H1 (cell line): ENCODE measurements at regions not wholly inside any gene's neighbourhood (a gene's known extent, or its start where the extent isn't known, plus 50 kb on each side); places are given as distances from the start of the nearest gene placed in this dataset.

Source experiments
- CTCF ChIA-PET: fragments of 300-600 bp; sonication (Branson Sonifier 250); formaldehyde crosslinking; loops from one replicate; lab custom pipeline; 2021; ENCODE audit not compliant: partially characterized antibody; lab: Charles Lee
- POLR2A ChIA-PET: fragments of 300-600 bp; sonication (Branson Sonifier 250); formaldehyde crosslinking; loops from one replicate; lab custom pipeline; 2021; ENCODE audit warnings: inconsistent platforms; ENCODE audit not compliant: partially characterized antibody; lab: Charles Lee
- DNase-seq, 2 experiments: peaks; one replicate each; pipeline versions ENCODE4 v3.0.0 to v3.0.0-alpha.2; 2010 to 2022; ENCODE audit warnings: low spot score in 2 of 2, low read depth in 1 of 2, mixed read lengths in 1 of 2
- FAIRE-seq: peaks from 2 replicates; lab custom pipeline; 2011; peaks lifted over from hg19 to GRCh38; lab: Jason Lieb, UNC
- H2AFZ ChIP-seq: 2 replicates; pipeline ENCODE4 v1.8.1; 2012; ENCODE audit warnings: low read length, inconsistent platforms
- H2AK5ac ChIP-seq: 2 replicates; pipeline ENCODE4 v1.6.1; 2013; ENCODE audit warnings: low read depth, low read length
- H2BK120ac ChIP-seq: replicated peaks from 2 replicates; pipeline ENCODE3; 2013; ENCODE audit warnings: low read depth, low read length, inconsistent platforms
- H2BK12ac ChIP-seq: 2 replicates; pipeline ENCODE4 v1.6.1; 2013; ENCODE audit warnings: low read depth, low read length
- H2BK15ac ChIP-seq: 2 replicates; pipeline ENCODE4 v1.6.1; 2013; ENCODE audit warnings: low read length
- H2BK20ac ChIP-seq: 2 replicates; pipeline ENCODE4 v1.6.1; 2013; ENCODE audit warnings: low read length
- H2BK5ac ChIP-seq: 2 replicates; pipeline ENCODE4 v1.6.1; 2013; ENCODE audit warnings: low read depth, low read length
- H3K14ac ChIP-seq: 2 replicates; pipeline ENCODE4 v1.6.1; 2013; ENCODE audit warnings: inconsistent platforms; ENCODE audit not compliant: insufficient read length
- H3K18ac ChIP-seq: 2 replicates; pipeline ENCODE4 v1.6.1; 2013; ENCODE audit warnings: low read length; ENCODE audit errors: extremely low read depth
- H3K23ac ChIP-seq: 2 replicates; pipeline ENCODE4 v1.6.1; 2013; ENCODE audit warnings: inconsistent platforms; ENCODE audit not compliant: insufficient read length
- H3K23me2 ChIP-seq: 2 replicates; pipeline ENCODE4 v1.6.1; 2013; ENCODE audit warnings: low read depth, low read length
- H3K27ac ChIP-seq: 2 replicates; pipeline ENCODE4 v1.6.1; 2011; ENCODE audit warnings: low read depth, low read length, inconsistent platforms
- H3K27me3 ChIP-seq, 4 experiments: replicated peaks in 1 of 4; 1 replicate in 1 of 4; 2 replicates in 3 of 4; pipeline versions ENCODE4 v1.6.1 to v1.8.1; 2011 to 2013; ENCODE audit warnings: low read length in 3 of 4, mild to moderate bottlenecking in 3 of 4, inconsistent platforms in 2 of 4, mixed read lengths in 2 of 4, moderate library complexity in 1 of 4; ENCODE audit not compliant: control insufficient read depth in 3 of 4, insufficient read depth in 3 of 4; ENCODE audit errors: extremely low read depth in 1 of 4
- H3K36me3 ChIP-seq, 4 experiments: 2 replicates each; pipeline versions ENCODE4 v1.6.1 to v1.8.1; 2011 to 2013; ENCODE audit warnings: mild to moderate bottlenecking in 4 of 4, low read length in 3 of 4, moderate library complexity in 2 of 4, control low read depth in 1 of 4, inconsistent platforms in 1 of 4; ENCODE audit not compliant: insufficient read depth in 4 of 4, control insufficient read depth in 2 of 4
- H3K4ac ChIP-seq: replicated peaks from 2 replicates; pipeline ENCODE3; 2013; ENCODE audit warnings: low read length, low read depth, mixed read lengths, inconsistent platforms; ENCODE audit not compliant: insufficient read length
- H3K4me1 ChIP-seq, 4 experiments: replicated peaks in 1 of 4; 1 replicate in 1 of 4; 2 replicates in 3 of 4; pipeline versions ENCODE4 v1.6.1 to v1.8.1; 2011 to 2013; ENCODE audit warnings: low read length in 3 of 4, inconsistent platforms in 2 of 4, mixed read lengths in 1 of 4; ENCODE audit not compliant: insufficient read depth in 4 of 4, control insufficient read depth in 3 of 4
- H3K4me2 ChIP-seq, 2 experiments: 2 replicates each; pipeline versions ENCODE4 v1.6.1 to v1.8.1; 2011 to 2013; ENCODE audit warnings: low read depth in 2 of 2, low read length in 2 of 2, control low read depth in 1 of 2, inconsistent platforms in 1 of 2, mild to moderate bottlenecking in 1 of 2; ENCODE audit not compliant: insufficient read depth in 1 of 2
- H3K4me3 ChIP-seq, 4 experiments: fragments of 200-600, 300-600 bp in 1 of 4; sonication (generic), shearing (Covaris generic), sonication (Bioruptor Twin) in 1 of 4; 2 replicates each; pipeline versions ENCODE4 v1.5.1 to v1.8.1; 2011 to 2016; ENCODE audit warnings: low read length in 4 of 4, low read depth in 3 of 4, control low read depth in 2 of 4, inconsistent platforms in 2 of 4, mild to moderate bottlenecking in 2 of 4, mixed read lengths in 1 of 4, moderate library complexity in 1 of 4; ENCODE audit not compliant: insufficient read depth in 2 of 4; ENCODE audit errors: extremely low read depth in 1 of 4
- H3K56ac ChIP-seq: replicated peaks from 2 replicates; pipeline ENCODE3; 2013; ENCODE audit warnings: low read depth, mild to moderate bottlenecking, mixed read lengths, low read length, inconsistent platforms; ENCODE audit not compliant: insufficient read length
- H3K79me1 ChIP-seq: 2 replicates; pipeline ENCODE4 v1.6.1; 2013; ENCODE audit warnings: low read depth, low read length, control low read depth
- H3K79me2 ChIP-seq, 2 experiments: 2 replicates each; pipeline versions ENCODE4 v1.6.1 to v1.8.1; 2012 to 2013; ENCODE audit warnings: low read length in 2 of 2, mild to moderate bottlenecking in 2 of 2, inconsistent platforms in 1 of 2; ENCODE audit not compliant: insufficient read depth in 2 of 2, control insufficient read depth in 1 of 2
- H3K9ac ChIP-seq, 4 experiments: replicated peaks in 1 of 4; 1 replicate in 1 of 4; 2 replicates in 3 of 4; pipeline versions ENCODE4 v1.6.1 to v1.8.1; 2011 to 2013; ENCODE audit warnings: low read depth in 3 of 4, low read length in 3 of 4, control low read depth in 2 of 4, mild to moderate bottlenecking in 2 of 4, moderate library complexity in 2 of 4, inconsistent platforms in 1 of 4; ENCODE audit errors: extremely low read depth in 1 of 4
- H3K9me3 ChIP-seq, 2 experiments: 2 replicates each; pipeline versions ENCODE4 v1.6.1 to v1.8.1; 2012 to 2013; ENCODE audit warnings: mild to moderate bottlenecking in 2 of 2, moderate library complexity in 2 of 2, control low read depth in 1 of 2, inconsistent platforms in 1 of 2, low read depth in 1 of 2, low read length in 1 of 2, mixed read lengths in 1 of 2; ENCODE audit not compliant: insufficient read depth in 2 of 2
- H4K20me1 ChIP-seq, 2 experiments: replicated peaks in 1 of 2; 2 replicates each; pipeline versions ENCODE3 to v1.8.1; 2011 to 2013; ENCODE audit warnings: inconsistent platforms in 2 of 2, low read length in 2 of 2, mild to moderate bottlenecking in 1 of 2; ENCODE audit not compliant: insufficient read depth in 2 of 2, control insufficient read depth in 1 of 2
- H4K5ac ChIP-seq: 2 replicates; pipeline ENCODE4 v1.6.1; 2013; ENCODE audit warnings: low read length, low read depth, mixed read lengths, inconsistent platforms; ENCODE audit not compliant: insufficient read length
- H4K8ac ChIP-seq: 2 replicates; pipeline ENCODE4 v1.8.0; 2013; ENCODE audit warnings: mild to moderate bottlenecking, moderate library complexity, low read length, inconsistent platforms; ENCODE audit not compliant: insufficient read depth; ENCODE audit errors: extremely low read depth
- H4K91ac ChIP-seq: replicated peaks from 2 replicates; pipeline ENCODE3; 2013; ENCODE audit warnings: low read length, mixed read lengths, inconsistent platforms; ENCODE audit not compliant: insufficient read length
- WGBS, 2 experiments: shearing (Covaris generic) in 1 of 2; methylation state at CpG; one replicate each; pipeline versions ENCODE4 v1.1.6 to v1.1.7; 2013 to 2015; ENCODE audit warnings: low lambda C conversion rate in 2 of 2, mixed read lengths in 2 of 2, inconsistent platforms in 1 of 2, low coverage in 1 of 2, missing lambda C conversion rate in 1 of 2; ENCODE audit not compliant: insufficient replicate concordance in 2 of 2, insufficient coverage in 1 of 2, insufficient read length in 1 of 2; ENCODE audit errors: extremely low coverage in 1 of 2, missing lambda C conversion rate in 1 of 2; 5-methylcytosine and 5-hydroxymethylcytosine counted together

DNA sequence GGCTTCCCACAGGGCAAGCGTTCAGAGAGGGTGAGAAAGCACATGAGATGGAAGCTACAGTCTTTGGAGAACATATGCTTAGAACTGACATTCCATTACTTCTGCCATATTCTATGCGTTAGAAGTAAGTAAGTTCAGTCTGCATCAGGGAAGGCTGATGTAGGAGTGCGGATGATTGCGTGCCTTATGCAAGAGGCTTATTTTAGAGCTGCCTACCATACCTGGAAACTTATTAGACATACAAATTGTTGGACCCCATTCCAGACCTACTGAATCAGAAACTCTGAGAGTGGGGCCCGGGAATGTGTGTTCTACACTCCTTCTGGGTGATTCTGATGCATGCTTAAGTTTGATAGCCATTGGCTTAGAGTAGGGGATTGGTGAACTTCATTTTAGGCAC lies 174.9 kb downstream of the KTN1 start:
- Histone ChIP-seq H3K56ac (no peak overlapping the region), H2AK5ac (no peak overlapping the region), H2BK12ac (no peak overlapping the region; the same call in 1 of the 2 replicates), H3K23me2 (no peaks in the 10 kb centered on the region; the same call in 1 of the 2 replicates), H2BK15ac (peak overlapping the region; percentile 11; the same call in 1 of the 2 replicates), H2BK20ac (no peak overlapping the region), H3K4me1 (peaks cover 0 to 11% (median 5%) of the 10 kb centered on the region in 4 experiments; a peak in 5 of 7 replicates), H3K27me3 (no peaks in the 10 kb centered on the region), H3K9me3 (no peaks in the 10 kb centered on the region), H3K27ac (no peak overlapping the region), H4K8ac (no peak overlapping the region), H2BK5ac (no peak overlapping the region), H3K4me3 (no peak overlapping the region), H2BK120ac (no peak overlapping the region), H3K36me3 (no peaks in the 10 kb centered on the region), H4K91ac (no peak overlapping the region), H3K79me1 (no peaks in the 10 kb centered on the region), H4K20me1 (no peaks in the 10 kb centered on the region), H3K23ac (no peak overlapping the region), H3K14ac (no peak overlapping the region), H4K5ac (no peak overlapping the region), H3K18ac (no peak overlapping the region), H2AFZ (no peak overlapping the region), H3K4ac (no peak overlapping the region), H3K79me2 (no peaks in the 10 kb centered on the region), H3K9ac (no peak overlapping the region), H3K4me2 (no peak overlapping the region)
- ChIA-PET CTCF (interaction anchor here (0.8 to 4.5 kb wide), 2 partner anchors 13 to 22 kb away, joined by 4 to 20 read pairs; no protein-coding TSS in a partner anchor), POLR2A (no interaction called here)
- FAIRE-seq (no peak), DNase-seq (no peak)
- WGBS, 2 experiments = 94% methylated on average over 5 of the region's 5 CpGs; no CpG with 5 or more reads in 1 of the 2 experiments
